ENCODE measurements at regions not wholly inside any gene's neighbourhood (a gene's known extent, or its start where the extent isn't known, plus 50 kb on each side); places are given as distances from the start of the nearest gene placed in this dataset.

DNA sequence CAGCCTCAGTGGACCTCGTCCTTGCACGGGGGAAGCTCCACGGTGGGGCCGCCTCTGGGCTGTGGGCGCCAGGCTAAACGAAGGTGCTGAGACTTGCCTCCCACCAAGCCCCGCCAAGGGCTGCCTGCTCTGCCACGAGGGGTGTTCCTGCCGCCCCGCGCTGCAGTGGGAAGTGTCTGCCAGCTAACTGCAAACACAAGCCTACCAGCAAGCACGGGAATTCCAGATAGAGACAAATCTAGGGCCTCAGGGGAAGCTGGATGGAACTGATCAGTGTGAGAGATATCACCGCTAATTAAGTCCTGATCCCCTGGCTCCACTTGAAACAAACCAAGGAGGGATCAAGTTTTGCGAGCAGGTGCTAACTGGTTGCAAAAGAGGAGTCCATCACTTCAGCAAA lies 181.6 kb upstream of the LEF1 start:
- Histone ChIP-seq H4K20me1 (ENCODE audit: control insufficient read depth, insufficient read depth, low read length, poor library complexity, severe bottlenecking) (no peaks in the 10 kb centered on the region), H3K9me3 (ENCODE audit: control extremely low read depth in 1 of 3, control insufficient read depth in 2 of 3, insufficient read depth in 1 of 3, low read length in 2 of 3) (no peaks in the 10 kb centered on the region), H3K9ac (ENCODE audit: low read length) (no peak overlapping the region), H3K4me1 (ENCODE audit: control insufficient read depth in 2 of 2, insufficient read depth in 2 of 2, low read length in 2 of 2) (no peaks in the 10 kb centered on the region), H3K27me3 (replicated peaks in 1 of 4; ENCODE audit: control extremely low read depth in 1 of 4, control insufficient read depth in 3 of 4, insufficient read depth in 4 of 4, low read length in 3 of 4) (no peaks in the 10 kb centered on the region), H3K79me2 (ENCODE audit: control insufficient read depth, insufficient read depth, low read length) (no peaks in the 10 kb centered on the region), H3K36me3 (replicated peaks in 1 of 2; ENCODE audit: control extremely low read depth in 1 of 2, control insufficient read depth in 1 of 2, extremely low read depth in 1 of 2, insufficient read depth in 2 of 2, low read length in 1 of 2) (no peaks in the 10 kb centered on the region), H3K4me2 (replicated peaks; ENCODE audit: low read depth, low read length, poor library complexity, severe bottlenecking) (no peak overlapping the region), H3K27ac (ENCODE audit: low read length in 2 of 2) (no peak overlapping the region), H2AFZ (ENCODE audit: insufficient read depth, low read depth, low read length, poor library complexity, severe bottlenecking) (no peak overlapping the region), H3K4me3 (ENCODE audit: control extremely low read depth in 1 of 5, extremely low read depth in 1 of 5, insufficient read depth in 1 of 5, low read depth in 2 of 5, low read length in 4 of 5) (no peak overlapping the region)
- Mint-ChIP-seq H3K27me3 (no peaks in the 10 kb centered on the region), H3K9me3 (ENCODE audit: insufficient read depth) (no peaks in the 10 kb centered on the region), H3K4me3 (no peak overlapping the region), H3K27ac (no peak overlapping the region), H3K4me1 (no peaks in the 10 kb centered on the region)
- intact Hi-C loops (cut with micrococcal nuclease): no loop called here
- no peak for ATAC-seq (ENCODE audit: low read depth)
- CTCF ChIA-PET: interaction anchor here (0.6 to 0.9 kb wide), 2 partner anchors 10 to 17 kb away, joined by 3 read pairs; no protein-coding TSS in a partner anchor
- no peak for DNase-seq
- POLR2A ChIA-PET: no interaction called here
- 91% methylated on average over 12 of the region's 14 CpGs for WGBS (ENCODE audit: insufficient coverage)
- TF ChIP-seq, protein P1, sequence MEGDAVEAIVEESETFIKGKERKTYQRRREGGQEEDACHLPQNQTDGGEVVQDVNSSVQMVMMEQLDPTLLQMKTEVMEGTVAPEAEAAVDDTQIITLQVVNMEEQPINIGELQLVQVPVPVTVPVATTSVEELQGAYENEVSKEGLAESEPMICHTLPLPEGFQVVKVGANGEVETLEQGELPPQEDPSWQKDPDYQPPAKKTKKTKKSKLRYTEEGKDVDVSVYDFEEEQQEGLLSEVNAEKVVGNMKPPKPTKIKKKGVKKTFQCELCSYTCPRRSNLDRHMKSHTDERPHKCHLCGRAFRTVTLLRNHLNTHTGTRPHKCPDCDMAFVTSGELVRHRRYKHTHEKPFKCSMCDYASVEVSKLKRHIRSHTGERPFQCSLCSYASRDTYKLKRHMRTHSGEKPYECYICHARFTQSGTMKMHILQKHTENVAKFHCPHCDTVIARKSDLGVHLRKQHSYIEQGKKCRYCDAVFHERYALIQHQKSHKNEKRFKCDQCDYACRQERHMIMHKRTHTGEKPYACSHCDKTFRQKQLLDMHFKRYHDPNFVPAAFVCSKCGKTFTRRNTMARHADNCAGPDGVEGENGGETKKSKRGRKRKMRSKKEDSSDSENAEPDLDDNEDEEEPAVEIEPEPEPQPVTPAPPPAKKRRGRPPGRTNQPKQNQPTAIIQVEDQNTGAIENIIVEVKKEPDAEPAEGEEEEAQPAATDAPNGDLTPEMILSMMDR (IDR thresholded peaks at IDR 0.05): no peak
- no peak for TF ChIP-seq EZH2 (IDR thresholded peaks at IDR 0.05; ENCODE audit: borderline replicate concordance, insufficient read depth, low read depth, low read length, poor library complexity, severe bottlenecking)

DNA sequence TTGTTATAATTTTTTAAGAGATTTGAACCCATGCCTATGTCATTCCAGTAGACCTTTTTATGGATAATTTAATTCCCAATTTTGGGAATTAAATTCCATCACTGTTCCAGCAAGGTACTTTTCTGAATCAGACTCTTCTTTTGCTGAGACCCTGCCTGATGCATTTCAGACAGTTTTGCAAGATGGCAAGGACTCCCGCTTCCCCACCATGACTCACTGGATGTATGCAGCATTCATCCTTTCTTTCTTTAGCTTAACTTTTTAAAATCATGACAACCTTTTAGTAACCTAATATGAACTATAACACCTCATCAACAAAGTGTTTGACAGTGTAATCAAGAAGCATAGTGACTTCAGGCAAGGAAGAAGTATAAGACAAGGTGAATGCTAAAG lies 178.1 kb upstream of the LEF1 start:
- no peaks in the 10 kb centered on the region for H3K27me3 Mint-ChIP-seq
- 71% methylated on average over 1 of the region's 1 CpG for WGBS (ENCODE audit: insufficient coverage)
- DNase-seq (no peak), ATAC-seq (ENCODE audit: low read depth) (no peak)
- no peaks in the 10 kb centered on the region for H3K9me3 Mint-ChIP-seq (ENCODE audit: insufficient read depth)
- H4K20me1 ChIP-seq (ENCODE audit: control insufficient read depth, insufficient read depth, low read length, poor library complexity, severe bottlenecking): no peaks in the 10 kb centered on the region
- no peaks in the 10 kb centered on the region for H3K79me2 ChIP-seq (ENCODE audit: control insufficient read depth, insufficient read depth, low read length)
- H3K27ac ChIP-seq (ENCODE audit: low read length in 2 of 2): no peak overlapping the region
- ChIA-PET CTCF (no interaction called here), POLR2A (no interaction called here)
- no peaks in the 10 kb centered on the region for H3K36me3 ChIP-seq (replicated peaks in 1 of 2; ENCODE audit: control extremely low read depth in 1 of 2, control insufficient read depth in 1 of 2, extremely low read depth in 1 of 2, insufficient read depth in 2 of 2, low read length in 1 of 2)
- H3K27ac Mint-ChIP-seq: no peak overlapping the region
- no peak for TF ChIP-seq EZH2 (IDR thresholded peaks at IDR 0.05; ENCODE audit: borderline replicate concordance, insufficient read depth, low read depth, low read length, poor library complexity, severe bottlenecking)
- TF ChIP-seq, protein P1 (IDR thresholded peaks at IDR 0.05): no peak
- no peaks in the 10 kb centered on the region for H3K9me3 ChIP-seq (ENCODE audit: control extremely low read depth in 1 of 3, control insufficient read depth in 2 of 3, insufficient read depth in 1 of 3, low read length in 2 of 3)
- no peaks in the 10 kb centered on the region for H3K4me1 ChIP-seq (ENCODE audit: control insufficient read depth in 2 of 2, insufficient read depth in 2 of 2, low read length in 2 of 2)
- H3K4me3 ChIP-seq (ENCODE audit: control extremely low read depth in 1 of 5, extremely low read depth in 1 of 5, insufficient read depth in 1 of 5, low read depth in 2 of 5, low read length in 4 of 5): no peak overlapping the region
- H3K4me1 Mint-ChIP-seq: no peaks in the 10 kb centered on the region
- intact Hi-C loops (cut with micrococcal nuclease): no loop called here
- no peaks in the 10 kb centered on the region for H3K27me3 ChIP-seq (replicated peaks in 1 of 4; ENCODE audit: control extremely low read depth in 1 of 4, control insufficient read depth in 3 of 4, insufficient read depth in 4 of 4, low read length in 3 of 4)
- H3K4me2 ChIP-seq (replicated peaks; ENCODE audit: low read depth, low read length, poor library complexity, severe bottlenecking): no peak overlapping the region
- no peak overlapping the region for H2AFZ ChIP-seq (ENCODE audit: insufficient read depth, low read depth, low read length, poor library complexity, severe bottlenecking)
- no peak overlapping the region for H3K9ac ChIP-seq (ENCODE audit: low read length)
- H3K4me3 Mint-ChIP-seq: no peak overlapping the region

Measured in B cell (primary cell).